ENCODE measurements at regions not wholly inside any gene's neighbourhood (a gene's known extent, or its start where the extent isn't known, plus 50 kb on each side); places are given as distances from the start of the nearest gene placed in this dataset.
"Not testable (repeated sequence)": the region's sequence is repeated elsewhere in the genome, so short reads cannot be mapped to it uniquely, and the experiment has no call there.

- Mint-ChIP-seq H3K4me1 (no peaks in the 10 kb centered on the region), H3K27me3 (no peaks in the 10 kb centered on the region), H3K27ac (no peak overlapping the region), H3K36me3 (no peaks in the 10 kb centered on the region), H3K9me3 (peaks cover 0 to 5% (median 4%) of the 10 kb centered on the region in 3 donors), H3K4me3 (no peak overlapping the region)
Observed at GRCh38 chrX:128653524-128654060, 601.4 kb upstream of the ACTRT1 start.

DNA sequence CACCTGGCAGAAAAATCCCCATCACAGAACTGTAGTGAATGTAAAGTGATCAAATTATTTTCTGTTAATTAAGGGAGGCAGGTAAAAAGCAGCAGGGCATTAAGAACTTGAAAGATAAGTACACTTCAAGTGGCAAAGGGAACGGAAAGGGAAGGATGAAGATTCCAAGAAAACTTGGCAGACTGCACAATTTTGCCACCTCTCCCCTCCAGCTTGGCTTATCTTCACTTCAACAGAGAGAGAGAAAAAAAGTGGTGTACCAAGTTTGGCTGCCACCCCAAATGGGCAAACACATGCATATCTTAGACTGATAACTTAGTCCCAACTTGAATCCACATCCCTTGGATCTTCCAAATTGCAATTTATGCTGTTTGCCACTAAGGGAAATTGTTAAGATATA lies 598.1 kb upstream of the ACTRT1 start:
- Mint-ChIP-seq H3K27ac (no peak overlapping the region), H3K4me1 (no peaks in the 10 kb centered on the region), H3K27me3 (no peaks in the 10 kb centered on the region), H3K4me3 (no peak overlapping the region), H3K36me3 (no peaks in the 10 kb centered on the region), H3K9me3 (no peaks in the 10 kb centered on the region)

GRCh38 chrX:128634754-128635153 lies 582.6 kb upstream of the ACTRT1 start:
- no peak overlapping the region for H3K27ac Mint-ChIP-seq
- H3K36me3 Mint-ChIP-seq: no peaks in the 10 kb centered on the region
- no peaks in the 10 kb centered on the region for H3K27me3 Mint-ChIP-seq
- H3K9me3 Mint-ChIP-seq: peaks cover 0 to 8% (median 5%) of the 10 kb centered on the region in 3 donors
- H3K4me3 Mint-ChIP-seq: no peak overlapping the region
- H3K4me1 Mint-ChIP-seq: no peaks in the 10 kb centered on the region

DNA sequence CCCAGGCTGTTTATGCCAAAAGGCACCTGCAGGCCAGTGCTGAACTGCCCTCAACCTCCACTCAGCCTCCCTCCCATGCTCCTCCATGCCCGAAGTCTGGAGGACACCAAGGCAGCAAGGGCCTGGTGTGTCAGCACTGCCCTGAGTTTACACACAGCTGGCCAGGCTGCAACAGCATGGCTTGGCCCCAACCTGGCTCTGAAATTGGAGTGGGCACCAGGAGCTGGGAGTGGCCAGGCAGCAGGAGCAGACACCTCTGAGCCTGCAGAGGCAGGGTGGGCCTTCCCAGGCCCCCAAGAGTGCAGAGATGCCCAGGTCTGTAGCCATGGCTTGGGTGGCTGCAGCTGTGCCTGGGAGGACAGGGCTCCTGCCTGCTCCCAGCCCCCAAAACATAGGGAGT lies 571.2 kb upstream of the ACTRT1 start:
- Mint-ChIP-seq H3K36me3 (no peaks in the 10 kb centered on the region), H3K27ac (no peak overlapping the region), H3K4me1 (no peaks in the 10 kb centered on the region), H3K27me3 (peaks cover 2% of the 10 kb centered on the region), H3K4me3 (no peak overlapping the region), H3K9me3 (peaks cover 0 to 12% (median 1%) of the 10 kb centered on the region in 3 donors)

DNA sequence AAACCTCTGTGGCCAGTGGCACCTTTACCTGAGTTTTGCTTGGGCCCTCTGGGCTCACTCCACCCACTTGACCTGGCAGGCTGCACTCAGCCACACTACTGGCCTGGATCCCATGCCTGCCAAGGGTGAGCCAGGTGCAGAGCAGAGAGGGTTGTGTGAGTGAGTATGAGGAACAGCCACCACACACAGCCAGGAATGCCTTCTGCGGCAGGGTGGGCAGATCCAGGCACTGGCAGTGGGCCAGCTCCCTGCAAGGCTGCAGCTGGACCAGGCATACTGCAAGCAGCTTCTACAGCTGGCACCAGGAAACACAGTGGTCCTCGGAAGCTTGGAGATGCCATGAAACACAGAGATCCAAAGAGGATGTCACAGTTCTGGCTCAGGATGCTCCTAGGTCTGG lies 570.1 kb upstream of the ACTRT1 start:
- Mint-ChIP-seq H3K4me1 (no peaks in the 10 kb centered on the region), H3K27me3 (peaks cover 2% of the 10 kb centered on the region), H3K36me3 (no peaks in the 10 kb centered on the region), H3K4me3 (no peak overlapping the region), H3K27ac (no peak overlapping the region), H3K9me3 (peaks cover 0 to 10% (median 1%) of the 10 kb centered on the region in 3 donors)

DNA sequence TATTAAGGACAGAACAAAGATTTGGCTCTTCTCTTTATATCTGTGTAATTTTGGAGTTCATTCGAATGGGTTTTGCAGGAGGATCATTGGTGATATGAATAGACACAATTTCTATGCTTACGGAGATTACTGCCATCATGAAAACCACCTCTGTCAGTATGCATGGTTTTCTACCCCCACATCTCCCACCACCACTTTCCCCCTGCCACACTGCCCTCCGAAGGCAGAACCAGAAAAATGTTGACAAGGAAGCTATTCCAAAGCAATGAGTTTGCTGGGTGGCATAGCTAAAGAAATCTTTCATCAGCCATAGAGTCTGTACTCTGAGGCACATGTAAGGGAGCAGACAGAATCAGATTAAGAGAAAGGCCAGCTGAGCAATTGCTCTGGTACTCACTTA lies 567.3 kb upstream of the ACTRT1 start:
- H3K27me3 Mint-ChIP-seq: peaks cover 2% of the 10 kb centered on the region
- no peaks in the 10 kb centered on the region for H3K4me1 Mint-ChIP-seq
- no peak overlapping the region for H3K4me3 Mint-ChIP-seq
- no peak overlapping the region for H3K27ac Mint-ChIP-seq
- H3K9me3 Mint-ChIP-seq: peaks cover 1 to 6% (median 1%) of the 10 kb centered on the region in 3 donors
- H3K36me3 Mint-ChIP-seq: no peaks in the 10 kb centered on the region

DNA sequence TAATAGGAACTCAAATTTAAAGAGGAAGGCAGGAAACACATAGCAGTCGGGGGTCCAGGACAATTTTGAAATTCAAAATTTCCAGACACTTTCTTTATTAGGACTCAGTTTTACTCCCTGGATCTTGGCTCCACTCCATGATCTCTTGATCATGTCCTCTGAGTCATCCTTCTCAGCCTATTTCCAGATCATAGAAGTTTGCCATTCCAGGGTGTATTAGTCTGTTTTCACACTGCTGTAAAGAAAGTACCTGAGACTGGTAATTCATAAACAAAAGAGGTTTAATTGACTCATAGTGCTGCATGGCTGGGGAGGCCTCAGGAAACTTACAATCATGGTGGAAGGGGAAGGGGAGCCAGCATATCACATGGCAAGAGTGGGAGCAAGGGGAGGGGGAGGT lies 564.7 kb upstream of the ACTRT1 start:
- H3K4me3 Mint-ChIP-seq: no peak overlapping the region
- H3K4me1 Mint-ChIP-seq: no peaks in the 10 kb centered on the region
- peaks cover 1 to 6% (median 1%) of the 10 kb centered on the region in 3 donors for H3K9me3 Mint-ChIP-seq
- no peaks in the 10 kb centered on the region for H3K36me3 Mint-ChIP-seq
- H3K27me3 Mint-ChIP-seq: peaks cover 2% of the 10 kb centered on the region
- H3K27ac Mint-ChIP-seq: no peak overlapping the region

DNA sequence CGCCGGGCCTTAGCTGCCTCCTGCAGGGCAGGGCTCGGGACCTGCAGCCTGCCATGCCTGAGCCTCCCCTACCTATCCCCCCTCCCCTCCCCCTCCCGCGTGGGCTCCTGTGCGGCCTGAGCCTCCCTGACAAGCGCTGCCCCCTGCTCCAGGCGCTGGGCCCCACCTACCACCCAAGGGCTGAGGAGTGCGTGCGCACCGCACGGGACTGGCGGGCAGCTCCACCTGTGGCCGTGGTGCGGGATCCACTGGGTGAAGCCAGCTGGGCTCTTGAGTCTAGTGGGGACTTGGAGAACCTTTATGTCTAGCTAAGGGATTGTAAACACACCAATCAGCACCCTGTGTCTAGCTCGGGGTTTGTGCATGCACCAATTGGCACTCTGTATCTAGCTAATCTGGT lies 554.6 kb upstream of the ACTRT1 start:
- H3K36me3 Mint-ChIP-seq, H3K4me1 Mint-ChIP-seq, H3K27me3 Mint-ChIP-seq, H3K27ac Mint-ChIP-seq, H3K4me3 Mint-ChIP-seq: not testable (repeated sequence)
- peaks cover 2 to 12% (median 7%) of the 10 kb centered on the region in 3 donors for H3K9me3 Mint-ChIP-seq

DNA sequence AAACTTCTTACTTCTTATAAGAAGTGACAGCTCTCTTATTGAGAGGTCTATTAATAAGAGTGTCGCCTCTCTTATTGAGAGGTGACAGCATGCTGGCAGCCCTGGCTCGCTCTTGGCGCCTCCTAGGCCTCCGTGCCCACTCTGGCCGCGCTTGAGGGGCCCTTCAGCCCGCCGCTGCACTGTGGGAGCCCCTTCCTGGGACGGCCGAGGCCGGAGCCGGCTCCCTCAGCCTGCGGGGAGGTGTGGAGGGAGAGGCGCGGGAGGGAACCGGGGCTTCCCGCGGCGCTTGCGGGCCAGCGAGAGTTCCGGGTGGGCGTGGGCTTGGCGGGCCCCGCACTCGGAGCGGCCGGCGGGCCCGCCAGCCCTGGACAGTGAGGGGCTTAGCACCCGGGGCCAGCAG lies 554.2 kb upstream of the ACTRT1 start:
- not testable (repeated sequence) for H3K27me3 Mint-ChIP-seq, H3K4me3 Mint-ChIP-seq, H3K36me3 Mint-ChIP-seq, H3K4me1 Mint-ChIP-seq, H3K27ac Mint-ChIP-seq
- peaks cover 2 to 12% (median 5%) of the 10 kb centered on the region in 3 donors for H3K9me3 Mint-ChIP-seq

- no peak overlapping the region for H3K4me3 Mint-ChIP-seq
- H3K9me3 Mint-ChIP-seq: peaks cover 0 to 1% (median 0%) of the 10 kb centered on the region in 3 donors
- no peaks in the 10 kb centered on the region for H3K27me3 Mint-ChIP-seq
- no peak overlapping the region for H3K27ac Mint-ChIP-seq
- no peaks in the 10 kb centered on the region for H3K36me3 Mint-ChIP-seq
- no peaks in the 10 kb centered on the region for H3K4me1 Mint-ChIP-seq
Observed at GRCh38 chrX:128601706-128602105, 549.5 kb upstream of the ACTRT1 start.

DNA sequence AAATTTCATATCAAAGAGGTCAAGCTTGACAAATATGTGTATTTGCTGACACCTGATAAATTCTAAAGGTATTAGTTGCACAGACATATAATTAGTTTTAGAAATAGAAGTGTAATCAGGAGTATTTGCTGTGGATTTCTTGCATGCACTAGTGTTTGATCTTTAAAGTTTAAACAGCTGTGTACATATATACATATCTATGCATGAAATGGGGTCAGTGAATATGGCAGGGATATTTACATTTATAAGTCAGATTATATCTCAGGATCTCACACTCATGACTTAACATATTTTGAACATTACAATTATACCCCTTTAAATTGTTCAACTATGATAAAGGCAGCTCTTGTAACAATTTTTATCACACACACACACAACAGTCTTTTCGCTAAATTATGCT lies 547.4 kb upstream of the ACTRT1 start:
- Mint-ChIP-seq H3K36me3 (no peaks in the 10 kb centered on the region), H3K4me1 (no peaks in the 10 kb centered on the region), H3K27me3 (no peaks in the 10 kb centered on the region), H3K4me3 (no peak overlapping the region), H3K9me3 (peaks cover 3 to 7% (median 4%) of the 10 kb centered on the region in 3 donors), H3K27ac (no peak overlapping the region)

DNA sequence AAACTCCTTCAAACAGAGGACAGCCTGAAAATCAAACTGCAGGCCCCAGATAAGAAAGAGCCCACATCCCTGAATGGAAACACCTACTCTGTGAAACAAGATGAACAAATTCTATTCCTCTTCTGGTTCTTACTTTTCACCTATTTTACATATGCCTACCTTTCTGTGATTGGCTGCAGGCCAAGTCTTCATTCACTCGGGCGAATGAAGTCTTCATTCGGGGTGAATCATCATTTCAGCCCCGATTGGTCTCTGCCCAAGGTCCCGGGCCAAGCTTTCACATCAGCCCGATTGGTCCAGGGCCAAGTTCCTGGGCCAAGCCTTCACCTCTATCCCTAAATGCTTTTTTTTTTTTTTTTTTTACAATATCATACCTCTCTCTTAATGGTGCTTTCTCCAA lies 529.8 kb upstream of the ACTRT1 start:
- Mint-ChIP-seq H3K27me3 (no peaks in the 10 kb centered on the region), H3K4me1 (no peaks in the 10 kb centered on the region), H3K4me3 (no peak overlapping the region), H3K36me3 (no peaks in the 10 kb centered on the region), H3K9me3 (peaks cover 0 to 16% (median 1%) of the 10 kb centered on the region in 3 donors), H3K27ac (no peak overlapping the region)

DNA sequence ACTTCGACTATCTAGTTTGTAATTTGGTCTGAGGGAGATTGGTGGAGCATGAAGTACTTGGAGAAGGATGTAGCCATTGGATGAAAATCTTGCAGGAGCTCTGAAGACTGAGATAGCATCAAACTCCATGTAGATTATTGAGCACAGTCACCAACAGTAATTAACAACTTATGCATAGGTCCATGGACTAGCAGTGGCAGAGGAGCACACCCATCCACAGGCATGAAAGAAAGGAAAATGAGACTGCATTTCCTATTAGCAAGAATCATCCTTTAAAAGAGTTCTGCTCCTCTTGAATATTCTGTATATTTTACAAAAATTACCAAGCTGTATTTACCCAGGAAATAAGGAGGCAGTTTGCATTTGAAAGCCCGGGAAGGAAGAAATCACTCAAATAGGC lies 529.4 kb upstream of the ACTRT1 start:
- Mint-ChIP-seq H3K27ac (no peak overlapping the region), H3K9me3 (peaks cover 0 to 16% (median 1%) of the 10 kb centered on the region in 3 donors)

GRCh38 chrX:128543114-128543513 lies 490.9 kb upstream of the ACTRT1 start:
- H3K36me3 Mint-ChIP-seq: no peaks in the 10 kb centered on the region
- H3K27me3 Mint-ChIP-seq: no peaks in the 10 kb centered on the region
- H3K4me3 Mint-ChIP-seq: no peak overlapping the region
- no peaks in the 10 kb centered on the region for H3K4me1 Mint-ChIP-seq
- H3K27ac Mint-ChIP-seq: no peak overlapping the region
- peaks cover 4 to 11% (median 5%) of the 10 kb centered on the region in 3 donors for H3K9me3 Mint-ChIP-seq

More for the DNA sequence above, 529.4 kb upstream of the ACTRT1 start:
- no peaks in the 10 kb centered on the region for H3K36me3 Mint-ChIP-seq
- H3K27me3 Mint-ChIP-seq: no peaks in the 10 kb centered on the region
- no peaks in the 10 kb centered on the region for H3K4me1 Mint-ChIP-seq
- no peak overlapping the region for H3K4me3 Mint-ChIP-seq

DNA sequence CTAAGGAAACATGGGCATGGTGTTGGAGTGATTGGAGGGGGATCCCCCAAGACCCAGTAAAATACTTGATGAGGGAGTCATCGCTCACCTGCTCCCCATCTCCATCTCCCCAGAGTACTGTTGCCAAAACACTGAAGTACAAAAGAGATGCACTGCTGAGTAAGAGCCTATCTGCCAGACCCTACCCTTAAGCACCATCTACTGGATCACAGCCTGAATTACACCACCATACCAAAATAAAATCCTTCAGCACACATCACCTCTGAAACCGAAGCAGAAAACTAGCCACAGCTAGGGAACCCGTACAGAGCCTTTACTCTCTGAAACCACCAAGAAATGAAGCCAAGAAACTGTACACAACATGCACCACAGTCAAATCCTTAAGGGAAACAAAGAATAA lies 466.3 kb upstream of the ACTRT1 start:
- Mint-ChIP-seq H3K9me3 (peaks cover 0 to 17% (median 11%) of the 10 kb centered on the region in 3 donors), H3K36me3 (no peaks in the 10 kb centered on the region), H3K27me3 (no peaks in the 10 kb centered on the region), H3K27ac (no peak overlapping the region), H3K4me1 (no peaks in the 10 kb centered on the region), H3K4me3 (no peak overlapping the region)

DNA sequence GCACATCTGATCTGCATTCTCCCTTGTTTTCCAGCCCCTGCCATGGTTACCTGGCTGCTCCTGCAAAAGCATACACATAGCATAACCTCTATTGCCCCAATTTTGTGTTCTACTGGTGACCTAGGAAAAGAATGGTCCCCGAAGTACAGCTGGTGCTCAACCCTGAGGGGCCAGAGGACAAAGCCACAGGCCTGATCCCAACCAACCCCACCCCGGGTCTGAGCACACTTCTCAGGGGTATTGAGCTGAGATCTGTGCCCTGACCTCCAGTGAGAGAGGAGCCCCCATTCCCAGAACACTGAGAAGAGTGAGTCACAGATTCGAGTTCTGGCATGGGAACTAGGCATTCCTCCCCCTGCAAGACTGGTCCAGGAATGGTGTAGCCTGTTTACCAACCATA lies 465.5 kb upstream of the ACTRT1 start:
- Mint-ChIP-seq H3K27ac (no peak overlapping the region), H3K4me1 (no peaks in the 10 kb centered on the region)

More for the DNA sequence above, 465.5 kb upstream of the ACTRT1 start:
- Mint-ChIP-seq H3K4me3 (no peak overlapping the region), H3K27me3 (no peaks in the 10 kb centered on the region), H3K9me3 (peaks cover 0 to 17% (median 11%) of the 10 kb centered on the region in 3 donors), H3K36me3 (no peaks in the 10 kb centered on the region)
